AG04449 (cell line): ENCODE measurements at regions not wholly inside any gene's neighbourhood (a gene's known extent, or its start where the extent isn't known, plus 50 kb on each side); places are given as distances from the start of the nearest gene placed in this dataset.
"Not testable (repeated sequence)": the region's sequence is repeated elsewhere in the genome, so short reads cannot be mapped to it uniquely, and the experiment has no call there.

Experiments
- CTCF ChIA-PET: fragments of 350-600 bp; formaldehyde crosslinking; extraction: SDS; loops from one replicate; lab custom pipeline; 2021; ENCODE audit warnings: antibody characterized with exemption; lab: Yijun Ruan, JAX
- POLR2A ChIA-PET: fragments of 400-600, 350-600 bp; formaldehyde crosslinking; extraction: SDS; loops from one replicate; lab custom pipeline; 2020; ENCODE audit warnings: antibody characterized with exemption, inconsistent platforms; lab: Yijun Ruan, JAX
- DNase-seq: peaks from one replicate; pipeline ENCODE4 v3.0.0-alpha.2; 2010; ENCODE audit warnings: low read depth, low spot score
- H3K4me3 ChIP-seq: 2 replicates; pipeline ENCODE4 v1.5.1; 2011; ENCODE audit warnings: low read depth, mild to moderate bottlenecking, control low read depth, low read length
- TF ChIP-seq, protein P1 (sequence below): IDR thresholded peaks from one replicate; pipeline ENCODE4 v1.5.1; 2011; ENCODE audit warnings: mild to moderate bottlenecking, moderate library complexity, low read length, control low read depth, inconsistent platforms; ENCODE audit not compliant: insufficient read depth; ENCODE audit errors: missing control alignments

DNA sequence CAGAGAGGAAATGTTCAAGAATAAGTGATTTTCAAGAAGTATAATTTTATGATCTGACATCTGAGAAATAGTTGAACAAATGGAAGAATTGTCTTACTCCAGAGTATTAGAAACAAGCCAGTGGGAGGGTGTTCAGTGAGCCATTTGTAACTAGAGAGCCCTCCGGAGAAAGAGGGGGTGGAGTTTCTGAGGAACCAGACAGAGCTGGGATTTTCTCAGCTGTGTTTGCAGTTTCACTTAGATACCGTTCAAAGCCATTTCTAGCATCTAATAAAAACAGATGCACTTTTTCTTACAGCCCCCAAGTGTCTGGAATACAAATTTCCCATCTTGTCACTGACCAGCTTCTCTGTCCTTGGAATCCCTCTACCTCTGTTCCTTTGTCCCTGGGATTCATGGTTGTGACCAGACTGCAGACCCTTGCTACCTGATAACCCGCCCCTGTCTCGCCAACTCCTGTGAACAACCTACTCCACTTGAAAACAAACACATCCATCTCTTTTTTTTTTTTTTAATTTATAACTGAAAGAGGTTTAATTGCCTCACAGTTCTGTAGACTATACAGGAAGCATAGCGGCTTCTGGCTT lies 132.8 kb upstream of the KLF3 start:
- DNase-seq, result no peak

DNA sequence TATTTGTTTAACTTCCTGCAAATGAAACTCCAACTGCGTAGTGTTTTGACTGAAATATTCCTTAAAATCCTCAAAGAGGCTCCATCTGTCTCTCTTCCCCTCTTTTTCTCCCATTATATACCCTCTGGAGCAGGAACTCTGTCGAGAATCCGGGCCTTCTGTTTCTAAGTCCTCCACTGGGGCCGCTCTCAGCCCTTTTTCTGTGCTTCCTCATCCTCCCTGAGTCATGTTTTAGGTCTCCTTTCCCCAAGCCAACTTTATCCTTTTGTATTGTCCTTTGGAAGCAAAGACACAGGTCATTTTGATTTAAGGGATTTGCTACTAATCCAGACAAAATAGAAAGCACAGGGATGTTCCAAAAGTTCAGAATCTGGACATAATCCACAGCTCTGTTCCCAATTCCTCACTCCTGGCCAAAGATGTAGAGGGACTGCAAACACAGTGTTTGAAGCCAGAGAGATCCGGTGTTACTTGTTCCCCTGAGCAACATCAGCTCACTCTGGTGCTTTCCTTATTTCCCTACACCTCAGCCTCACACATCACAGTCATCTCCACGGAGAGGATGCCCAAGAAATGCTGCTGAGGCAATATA lies 131.0 kb upstream of the KLF3 start:
- CTCF ChIA-PET, result no interaction called here
- TF ChIP-seq, protein P1, sequence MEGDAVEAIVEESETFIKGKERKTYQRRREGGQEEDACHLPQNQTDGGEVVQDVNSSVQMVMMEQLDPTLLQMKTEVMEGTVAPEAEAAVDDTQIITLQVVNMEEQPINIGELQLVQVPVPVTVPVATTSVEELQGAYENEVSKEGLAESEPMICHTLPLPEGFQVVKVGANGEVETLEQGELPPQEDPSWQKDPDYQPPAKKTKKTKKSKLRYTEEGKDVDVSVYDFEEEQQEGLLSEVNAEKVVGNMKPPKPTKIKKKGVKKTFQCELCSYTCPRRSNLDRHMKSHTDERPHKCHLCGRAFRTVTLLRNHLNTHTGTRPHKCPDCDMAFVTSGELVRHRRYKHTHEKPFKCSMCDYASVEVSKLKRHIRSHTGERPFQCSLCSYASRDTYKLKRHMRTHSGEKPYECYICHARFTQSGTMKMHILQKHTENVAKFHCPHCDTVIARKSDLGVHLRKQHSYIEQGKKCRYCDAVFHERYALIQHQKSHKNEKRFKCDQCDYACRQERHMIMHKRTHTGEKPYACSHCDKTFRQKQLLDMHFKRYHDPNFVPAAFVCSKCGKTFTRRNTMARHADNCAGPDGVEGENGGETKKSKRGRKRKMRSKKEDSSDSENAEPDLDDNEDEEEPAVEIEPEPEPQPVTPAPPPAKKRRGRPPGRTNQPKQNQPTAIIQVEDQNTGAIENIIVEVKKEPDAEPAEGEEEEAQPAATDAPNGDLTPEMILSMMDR, result no peak

More for the DNA sequence above, 132.8 kb upstream of the KLF3 start:
- H3K4me3 ChIP-seq, result no peak overlapping the region
- TF ChIP-seq, protein P1, result no peak
- CTCF ChIA-PET, result no interaction called here
- POLR2A ChIA-PET, result interaction anchor here (0.7 kb wide), 1 partner anchor 32 kb away, joined by 3 read pairs; no protein-coding TSS in a partner anchor

DNA sequence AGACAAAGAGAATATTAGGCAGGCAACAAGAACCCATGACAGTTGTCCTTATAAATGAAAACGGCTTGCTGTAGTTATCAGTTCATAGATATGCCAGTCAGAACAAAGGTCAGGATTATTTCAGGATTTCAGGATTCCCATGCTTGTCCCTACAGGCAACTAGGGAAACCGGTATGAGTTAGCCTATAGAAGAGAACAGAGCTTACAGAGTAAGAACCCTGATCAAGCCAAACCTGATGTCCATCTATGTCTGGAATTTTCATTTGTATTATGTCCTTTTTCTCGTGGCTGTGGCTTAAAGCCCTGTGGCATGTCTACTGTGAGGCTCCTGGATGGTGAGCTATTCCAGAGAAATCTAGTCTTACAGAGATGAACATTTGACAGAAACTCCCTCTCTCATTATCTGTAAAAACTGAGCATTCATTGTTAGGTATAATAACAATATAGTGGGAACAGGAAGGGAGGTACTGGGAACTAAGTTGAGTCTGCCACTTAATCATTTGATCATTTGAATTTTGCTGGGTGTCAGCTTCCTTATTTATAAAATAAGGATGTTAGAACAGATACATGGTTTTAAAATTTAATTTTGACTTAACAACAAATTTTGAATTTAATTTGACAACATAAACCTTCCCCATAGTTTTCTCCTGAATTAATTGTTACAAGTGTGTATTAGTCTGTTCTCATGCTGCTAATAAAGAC lies 129.5 kb upstream of the KLF3 start:
- ChIA-PET CTCF (no interaction called here), POLR2A (no interaction called here)
- H3K4me3 ChIP-seq, result no peak overlapping the region
- DNase-seq, result no peak
- TF ChIP-seq, protein P1, result no peak

More for the DNA sequence above, 131.0 kb upstream of the KLF3 start:
- POLR2A ChIA-PET, result no interaction called here
- H3K4me3 ChIP-seq, result no peak overlapping the region
- DNase-seq, result no peak

DNA sequence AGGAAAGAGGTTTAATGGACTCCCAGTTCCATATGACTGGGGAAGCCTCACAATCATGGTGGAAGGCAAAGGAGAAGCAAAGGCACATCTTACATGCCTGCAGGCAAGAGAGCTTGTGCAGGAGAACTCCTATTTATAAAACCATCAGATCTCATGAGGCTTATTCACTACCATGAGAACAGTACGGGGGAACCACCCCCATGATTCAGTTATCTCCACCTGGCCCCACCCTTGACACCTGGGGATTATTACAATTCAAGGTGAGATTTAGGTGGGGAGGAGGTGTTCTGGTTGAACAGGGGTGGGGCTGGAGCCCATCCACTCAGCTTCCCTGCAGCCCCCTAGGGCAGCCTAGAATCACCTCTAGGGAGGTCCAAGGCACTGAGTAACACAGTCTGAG lies 128.9 kb upstream of the KLF3 start:
- H3K4me3 ChIP-seq, POLR2A ChIA-PET, CTCF ChIA-PET, DNase-seq: not testable (repeated sequence)

DNA sequence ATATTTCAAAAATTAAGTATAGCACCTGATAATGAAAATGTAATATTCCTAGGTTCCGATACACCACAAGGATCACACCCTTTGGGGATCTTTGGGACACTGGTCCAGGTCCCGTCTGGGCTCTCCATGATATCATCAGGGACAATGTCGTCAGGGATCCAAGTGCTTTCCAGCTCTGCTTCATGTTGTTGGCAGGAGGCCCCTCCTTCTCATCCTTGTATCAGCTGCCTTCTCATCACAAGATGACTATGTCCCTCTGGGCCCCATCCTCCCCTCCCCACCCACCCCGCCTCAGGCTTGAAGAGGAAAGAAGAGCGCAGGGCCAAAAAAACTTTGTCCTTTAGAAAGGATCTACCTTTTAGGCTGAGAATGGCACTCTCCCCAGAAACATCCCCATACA lies 128.3 kb upstream of the KLF3 start:
- H3K4me3 ChIP-seq, result no peak overlapping the region
- POLR2A ChIA-PET, result no interaction called here
- CTCF ChIA-PET, result no interaction called here
- TF ChIP-seq, protein P1, result no peak
- no peak for DNase-seq

DNA sequence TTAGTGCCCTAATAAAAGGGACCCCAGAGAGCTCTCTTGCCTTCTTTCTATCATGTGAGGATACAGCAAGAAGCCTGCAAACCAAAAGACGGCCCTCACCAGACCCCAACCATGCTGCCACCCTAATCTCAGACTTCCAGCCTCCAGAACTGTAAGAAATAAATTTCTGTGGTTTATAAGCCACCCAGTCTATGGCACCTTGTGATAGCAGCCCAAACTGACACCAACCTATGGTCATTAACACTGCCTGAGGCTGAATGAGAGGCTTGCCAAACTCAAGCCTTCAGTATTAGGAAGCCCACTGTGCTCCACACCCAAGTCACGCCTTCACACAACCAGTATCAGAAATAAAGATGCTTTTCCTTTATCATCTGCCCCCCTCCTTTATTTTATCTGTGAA lies 127.3 kb upstream of the KLF3 start:
- ChIA-PET CTCF (no interaction called here), POLR2A (no interaction called here)

More for the DNA sequence above, 127.3 kb upstream of the KLF3 start:
- no peak overlapping the region for H3K4me3 ChIP-seq
- TF ChIP-seq, protein P1, result no peak
- DNase-seq, result no peak
